ENCODE measurements at regions not wholly inside any gene's neighbourhood (a gene's known extent, or its start where the extent isn't known, plus 50 kb on each side); places are given as distances from the start of the nearest gene placed in this dataset.

- Histone ChIP-seq H3K27ac (no peak overlapping the region), H3K4me3 (no peak overlapping the region), H3K27me3 (no peaks in the 10 kb centered on the region), H3K4me1 (replicated peaks in 1 of 2) (no peaks in the 10 kb centered on the region), H3K36me3 (replicated peaks in 1 of 2) (no peaks in the 10 kb centered on the region), H3K9me3 (replicated peaks in 1 of 3) (no peaks in the 10 kb centered on the region)
- TF ChIP-seq POLR2A (IDR thresholded peaks at IDR 0.05) = no peak
- TF ChIP-seq, protein P1, sequence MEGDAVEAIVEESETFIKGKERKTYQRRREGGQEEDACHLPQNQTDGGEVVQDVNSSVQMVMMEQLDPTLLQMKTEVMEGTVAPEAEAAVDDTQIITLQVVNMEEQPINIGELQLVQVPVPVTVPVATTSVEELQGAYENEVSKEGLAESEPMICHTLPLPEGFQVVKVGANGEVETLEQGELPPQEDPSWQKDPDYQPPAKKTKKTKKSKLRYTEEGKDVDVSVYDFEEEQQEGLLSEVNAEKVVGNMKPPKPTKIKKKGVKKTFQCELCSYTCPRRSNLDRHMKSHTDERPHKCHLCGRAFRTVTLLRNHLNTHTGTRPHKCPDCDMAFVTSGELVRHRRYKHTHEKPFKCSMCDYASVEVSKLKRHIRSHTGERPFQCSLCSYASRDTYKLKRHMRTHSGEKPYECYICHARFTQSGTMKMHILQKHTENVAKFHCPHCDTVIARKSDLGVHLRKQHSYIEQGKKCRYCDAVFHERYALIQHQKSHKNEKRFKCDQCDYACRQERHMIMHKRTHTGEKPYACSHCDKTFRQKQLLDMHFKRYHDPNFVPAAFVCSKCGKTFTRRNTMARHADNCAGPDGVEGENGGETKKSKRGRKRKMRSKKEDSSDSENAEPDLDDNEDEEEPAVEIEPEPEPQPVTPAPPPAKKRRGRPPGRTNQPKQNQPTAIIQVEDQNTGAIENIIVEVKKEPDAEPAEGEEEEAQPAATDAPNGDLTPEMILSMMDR (IDR thresholded peaks at IDR 0.05) = no peak
- 68 to 81% (median 78%) methylated on average over 3 of the region's 3 CpGs for WGBS, 4 donors
- intact Hi-C loops (cut with DNase I) = no loop called here
- DNase-seq = no peak
Observed at GRCh38 chr18:8463791-8464190, 145.4 kb upstream of the RAB12 start.

GRCh38 chr18:8468191-8468590 lies 141.0 kb upstream of the RAB12 start:
- 67 to 74% (median 72%) methylated on average over 8 of the region's 8 CpGs for WGBS, 4 donors
- Histone ChIP-seq H3K4me1 (replicated peaks in 1 of 2) (no peaks in the 10 kb centered on the region), H3K27ac (no peak overlapping the region), H3K27me3 (no peaks in the 10 kb centered on the region), H3K4me3 (no peak overlapping the region), H3K36me3 (replicated peaks in 1 of 2) (no peaks in the 10 kb centered on the region), H3K9me3 (replicated peaks in 1 of 3) (no peaks in the 10 kb centered on the region)
- intact Hi-C loops (cut with DNase I) = no loop called here
- DNase-seq = no peak
- TF ChIP-seq, protein P1 (IDR thresholded peaks at IDR 0.05) = no peak
- no peak for TF ChIP-seq POLR2A (IDR thresholded peaks at IDR 0.05)

DNA sequence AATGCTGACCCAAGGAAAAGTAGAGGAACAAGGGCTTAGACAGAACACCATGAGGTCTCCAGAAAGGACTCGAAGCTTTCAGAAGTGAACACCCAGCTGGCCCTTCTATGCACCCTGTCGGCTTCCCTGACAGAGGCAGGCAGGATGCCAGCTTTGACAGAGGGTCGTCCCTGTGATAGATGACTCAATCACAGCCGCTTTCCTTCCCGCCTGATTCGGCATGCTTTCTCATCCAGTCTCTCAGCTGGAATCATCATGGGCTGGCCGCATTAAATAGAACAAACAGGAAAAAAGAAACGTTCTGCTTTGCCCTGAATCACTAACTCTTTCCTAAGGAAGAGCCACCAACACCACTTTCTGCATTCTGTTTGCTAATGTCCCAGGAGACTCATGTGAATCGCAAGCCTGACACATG lies 140.3 kb upstream of the RAB12 start:
- DNase-seq = peak in 4 of 7 donors; percentile 17 to 53 (median 28)
- H3K4me3 ChIP-seq = no peak overlapping the region
- no peaks in the 10 kb centered on the region for H3K36me3 ChIP-seq (replicated peaks in 1 of 2)
- TF ChIP-seq POLR2A (IDR thresholded peaks at IDR 0.05) = no peak
- TF ChIP-seq, protein P1 (IDR thresholded peaks at IDR 0.05) = no peak
- H3K4me1 ChIP-seq (replicated peaks in 1 of 2) = no peaks in the 10 kb centered on the region
- no peaks in the 10 kb centered on the region for H3K9me3 ChIP-seq (replicated peaks in 1 of 3)
- WGBS, 4 donors = 32 to 36% (median 33%) methylated on average over 9 of the region's 9 CpGs
- no peak overlapping the region for H3K27ac ChIP-seq
- intact Hi-C loops (cut with DNase I) = no loop called here
- H3K27me3 ChIP-seq = no peaks in the 10 kb centered on the region

DNA sequence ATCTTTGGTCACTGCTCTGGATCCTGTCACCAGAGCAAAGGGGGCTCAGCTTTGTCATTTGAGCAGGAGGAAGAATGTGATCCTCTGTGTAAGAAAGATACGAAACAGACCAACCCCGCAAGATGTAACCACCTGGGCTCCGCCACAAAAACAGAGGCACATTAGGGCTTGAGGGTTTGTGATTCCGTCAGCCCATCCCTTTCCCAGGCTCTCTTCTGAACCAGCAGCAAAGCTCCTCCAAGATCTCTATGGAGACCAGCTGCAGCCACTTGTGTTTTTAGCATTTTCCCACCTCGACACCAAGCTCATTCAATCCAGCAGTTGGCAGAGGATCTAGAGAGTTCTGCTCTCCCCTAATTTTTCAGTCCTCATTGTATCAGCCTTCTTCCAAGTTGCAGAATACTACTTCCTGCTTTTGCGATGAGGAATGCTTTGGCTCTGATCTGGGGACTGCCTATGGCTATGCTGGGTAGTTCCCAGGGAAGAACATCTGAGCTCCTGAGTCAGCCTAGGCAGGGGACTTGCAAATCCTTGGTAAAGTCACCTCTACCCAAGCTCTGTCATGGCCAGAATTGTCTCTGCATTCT lies 139.6 kb upstream of the RAB12 start:
- Histone ChIP-seq H3K27me3 (no peaks in the 10 kb centered on the region), H3K27ac (no peak overlapping the region), H3K4me1 (replicated peaks in 1 of 2) (no peaks in the 10 kb centered on the region), H3K4me3 (no peak overlapping the region), H3K9me3 (replicated peaks in 1 of 3) (no peaks in the 10 kb centered on the region), H3K36me3 (replicated peaks in 1 of 2) (no peaks in the 10 kb centered on the region)
- intact Hi-C loops (cut with DNase I) = no loop called here
- no peak for TF ChIP-seq POLR2A (IDR thresholded peaks at IDR 0.05)
- TF ChIP-seq, protein P1 (IDR thresholded peaks at IDR 0.05) = no peak
- 63 to 74% (median 69%) methylated on average over 6 of the region's 6 CpGs for WGBS, 4 donors
- no peak for DNase-seq
